ENCODE measurements at regions not wholly inside any gene's neighbourhood (a gene's known extent, or its start where the extent isn't known, plus 50 kb on each side); places are given as distances from the start of the nearest gene placed in this dataset.

DNA sequence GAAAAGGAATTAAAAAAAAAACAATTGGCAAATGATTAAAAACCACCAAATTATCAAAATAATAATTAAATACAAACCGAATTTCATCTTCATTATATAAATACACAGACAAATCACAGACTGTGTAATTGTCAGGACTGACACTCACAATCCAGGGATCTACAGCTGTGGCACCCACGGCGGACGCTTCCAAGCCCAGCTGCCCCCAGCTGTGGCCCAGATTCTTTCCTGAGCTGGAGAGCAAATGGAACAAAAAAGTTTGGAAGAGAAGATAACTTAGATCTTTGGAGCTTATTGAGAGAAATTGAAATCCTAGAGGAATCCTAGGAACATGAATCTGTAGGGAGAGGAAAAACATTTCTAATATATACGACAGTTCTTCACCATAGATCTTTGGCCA, 316.1 kb downstream of the OTUD1 start:
- Histone ChIP-seq H3K27ac (no peak overlapping the region), H3K9me2 (ENCODE audit: insufficient read depth) (no peaks in the 10 kb centered on the region), H3K9me3 (ENCODE audit: low read depth) (no peaks in the 10 kb centered on the region), H4K20me1 (ENCODE audit: insufficient read depth) (no peaks in the 10 kb centered on the region), H3K79me2 (ENCODE audit: insufficient read depth) (no peaks in the 10 kb centered on the region), H3K36me3 (ENCODE audit: low read depth) (no peaks in the 10 kb centered on the region), H2AFZ (no peak overlapping the region), H3K4me3 (no peak overlapping the region), H3F3A (ENCODE audit: insufficient read depth) (no peaks in the 10 kb centered on the region), H3K4me2 (ENCODE audit: unreplicated experiment) (no peak overlapping the region), H3K4me1 (ENCODE audit: insufficient read depth) (no peaks in the 10 kb centered on the region), H3K27me3 (replicated peaks; ENCODE audit: insufficient read depth) (no peaks in the 10 kb centered on the region), H3K9ac (no peak overlapping the region)
- in situ Hi-C loops (cut with MboI): no loop called here
- TF ChIP-seq EZH2phosphoT487 (IDR thresholded peaks at IDR 0.05; ENCODE audit: insufficient read depth, low read depth) (no peak), EZH2 (IDR thresholded peaks at IDR 0.05; ENCODE audit: insufficient read depth, poor library complexity, severe bottlenecking) (no peak)
- 37 to 54% methylated on average over 5 of the region's 5 CpGs for WGBS, 2 experiments (ENCODE audit: low coverage in 1 of 2, low lambda C conversion rate in 2 of 2, missing lambda C conversion rate in 2 of 2)
- no peak for DNase-seq

GRCh38 chr10:23755556-23755955, 316.7 kb downstream of the OTUD1 start:
- Histone ChIP-seq H3K4me3 (no peak overlapping the region), H3K4me2 (ENCODE audit: unreplicated experiment) (no peak overlapping the region), H3K9me2 (ENCODE audit: insufficient read depth) (no peaks in the 10 kb centered on the region), H3K27me3 (replicated peaks; ENCODE audit: insufficient read depth) (no peaks in the 10 kb centered on the region), H4K20me1 (ENCODE audit: insufficient read depth) (no peaks in the 10 kb centered on the region), H3F3A (ENCODE audit: insufficient read depth) (no peaks in the 10 kb centered on the region), H3K9ac (no peak overlapping the region), H2AFZ (no peak overlapping the region), H3K9me3 (ENCODE audit: low read depth) (no peaks in the 10 kb centered on the region), H3K27ac (no peak overlapping the region), H3K36me3 (ENCODE audit: low read depth) (no peaks in the 10 kb centered on the region), H3K79me2 (ENCODE audit: insufficient read depth) (no peaks in the 10 kb centered on the region), H3K4me1 (ENCODE audit: insufficient read depth) (no peaks in the 10 kb centered on the region)
- TF ChIP-seq EZH2phosphoT487 (IDR thresholded peaks at IDR 0.05; ENCODE audit: insufficient read depth, low read depth): no peak
- TF ChIP-seq EZH2 (IDR thresholded peaks at IDR 0.05; ENCODE audit: insufficient read depth, poor library complexity, severe bottlenecking): no peak
- no peak for DNase-seq
- 23 to 38% methylated on average over 4 of the region's 4 CpGs for WGBS, 2 experiments (ENCODE audit: low coverage in 1 of 2, low lambda C conversion rate in 2 of 2, missing lambda C conversion rate in 2 of 2)
- in situ Hi-C loops (cut with MboI): no loop called here

DNA sequence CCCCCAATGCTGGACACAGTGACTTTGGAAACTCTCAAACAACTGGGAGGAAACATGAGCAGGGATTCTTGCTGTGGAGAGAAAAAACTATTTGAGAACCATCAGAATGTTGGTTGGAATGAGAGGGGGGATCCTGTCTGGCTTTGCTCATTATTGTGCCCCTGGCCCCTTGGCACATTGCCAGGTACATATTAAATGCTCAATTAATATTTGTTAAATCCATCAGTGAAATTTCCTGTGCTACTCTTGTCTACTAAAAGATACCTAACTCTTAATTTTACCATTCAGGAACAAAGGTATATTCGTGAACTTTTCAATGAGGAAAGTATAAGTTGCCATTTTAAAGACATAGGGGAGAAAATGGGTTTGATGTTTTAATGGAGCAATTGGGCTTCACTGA, 329.4 kb downstream of the OTUD1 start:
- WGBS, 2 experiments (ENCODE audit: low coverage in 1 of 2, low lambda C conversion rate in 2 of 2, missing lambda C conversion rate in 2 of 2): 4 to 23% methylated on average over 1 of the region's 1 CpG
- H3K79me2 ChIP-seq (ENCODE audit: insufficient read depth): no peaks in the 10 kb centered on the region
- H3K27ac ChIP-seq: no peak overlapping the region
- H3K4me2 ChIP-seq (ENCODE audit: unreplicated experiment): no peak overlapping the region
- H3K36me3 ChIP-seq (ENCODE audit: low read depth): no peaks in the 10 kb centered on the region
- H4K20me1 ChIP-seq (ENCODE audit: insufficient read depth): no peaks in the 10 kb centered on the region
- in situ Hi-C loops (cut with MboI): no loop called here
- H3K9me2 ChIP-seq (ENCODE audit: insufficient read depth): no peaks in the 10 kb centered on the region
- H3K9ac ChIP-seq: no peak overlapping the region
- no peaks in the 10 kb centered on the region for H3K9me3 ChIP-seq (ENCODE audit: low read depth)
- no peak for DNase-seq
- no peaks in the 10 kb centered on the region for H3K27me3 ChIP-seq (replicated peaks; ENCODE audit: insufficient read depth)
- no peaks in the 10 kb centered on the region for H3F3A ChIP-seq (ENCODE audit: insufficient read depth)
- no peak overlapping the region for H3K4me3 ChIP-seq
- H3K4me1 ChIP-seq (ENCODE audit: insufficient read depth): no peaks in the 10 kb centered on the region
- TF ChIP-seq EZH2 (IDR thresholded peaks at IDR 0.05; ENCODE audit: insufficient read depth, poor library complexity, severe bottlenecking) (no peak), EZH2phosphoT487 (IDR thresholded peaks at IDR 0.05; ENCODE audit: insufficient read depth, low read depth) (no peak)
- no peak overlapping the region for H2AFZ ChIP-seq

DNA sequence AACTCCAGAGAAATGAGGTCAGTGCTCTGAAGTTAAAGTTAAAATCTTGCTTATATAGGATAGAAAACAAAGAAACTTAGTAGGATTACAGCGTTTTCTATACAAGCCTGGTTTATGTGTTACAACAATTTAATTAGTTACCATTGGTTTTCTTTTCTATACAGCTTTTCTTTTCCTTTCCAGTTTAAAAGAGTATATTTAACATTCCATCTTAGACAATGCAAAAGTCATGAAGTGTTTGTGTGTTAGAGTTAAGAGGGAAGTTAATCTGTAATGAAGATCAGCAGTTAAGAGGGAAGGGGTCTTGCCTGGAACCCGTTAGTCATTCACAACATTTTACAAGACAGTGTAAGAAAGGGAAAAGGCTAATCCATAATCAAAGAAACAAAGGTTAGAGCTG, 338.3 kb downstream of the OTUD1 start:
- in situ Hi-C loops (cut with MboI): no loop called here
- Histone ChIP-seq H3K27ac (no peak overlapping the region), H3F3A (ENCODE audit: insufficient read depth) (no peaks in the 10 kb centered on the region), H3K79me2 (ENCODE audit: insufficient read depth) (no peaks in the 10 kb centered on the region), H3K4me3 (no peak overlapping the region), H4K20me1 (ENCODE audit: insufficient read depth) (no peaks in the 10 kb centered on the region), H3K9ac (no peak overlapping the region), H3K27me3 (replicated peaks; ENCODE audit: insufficient read depth) (no peaks in the 10 kb centered on the region), H3K9me3 (ENCODE audit: low read depth) (no peaks in the 10 kb centered on the region), H2AFZ (no peak overlapping the region), H3K36me3 (ENCODE audit: low read depth) (no peaks in the 10 kb centered on the region), H3K4me1 (ENCODE audit: insufficient read depth) (no peaks in the 10 kb centered on the region), H3K4me2 (ENCODE audit: unreplicated experiment) (no peak overlapping the region), H3K9me2 (ENCODE audit: insufficient read depth) (no peaks in the 10 kb centered on the region)
- no peak for DNase-seq
- TF ChIP-seq EZH2phosphoT487 (IDR thresholded peaks at IDR 0.05; ENCODE audit: insufficient read depth, low read depth): no peak
- 26 to 31% methylated on average over 2 of the region's 2 CpGs for WGBS, 2 experiments (ENCODE audit: low coverage in 1 of 2, low lambda C conversion rate in 2 of 2, missing lambda C conversion rate in 2 of 2)

GRCh38 chr10:23779301-23779700, 340.4 kb downstream of the OTUD1 start:
- H2AFZ ChIP-seq: no peak overlapping the region
- no peaks in the 10 kb centered on the region for H3K27me3 ChIP-seq (replicated peaks; ENCODE audit: insufficient read depth)
- no peaks in the 10 kb centered on the region for H3K4me1 ChIP-seq (ENCODE audit: insufficient read depth)
- TF ChIP-seq EZH2 (IDR thresholded peaks at IDR 0.05; ENCODE audit: insufficient read depth, poor library complexity, severe bottlenecking): no peak
- H3K4me3 ChIP-seq: no peak overlapping the region
- H3K79me2 ChIP-seq (ENCODE audit: insufficient read depth): no peaks in the 10 kb centered on the region
- no peaks in the 10 kb centered on the region for H3K9me2 ChIP-seq (ENCODE audit: insufficient read depth)
- in situ Hi-C loops (cut with MboI): no loop called here
- no peak overlapping the region for H3K9ac ChIP-seq
- no peak for DNase-seq
- H4K20me1 ChIP-seq (ENCODE audit: insufficient read depth): no peaks in the 10 kb centered on the region
- H3K27ac ChIP-seq: no peak overlapping the region
- no peaks in the 10 kb centered on the region for H3F3A ChIP-seq (ENCODE audit: insufficient read depth)
- no peak overlapping the region for H3K4me2 ChIP-seq (ENCODE audit: unreplicated experiment)
- no peaks in the 10 kb centered on the region for H3K36me3 ChIP-seq (ENCODE audit: low read depth)
- WGBS, 2 experiments (ENCODE audit: low coverage in 1 of 2, low lambda C conversion rate in 2 of 2, missing lambda C conversion rate in 2 of 2): 33 to 38% methylated on average over 4 of the region's 4 CpGs
- H3K9me3 ChIP-seq (ENCODE audit: low read depth): no peaks in the 10 kb centered on the region

Measured in GM23248 (cell line).